Effector memory CD8-positive, alpha-beta T cell (primary cell): ENCODE measurements at regions not wholly inside any gene's neighbourhood (a gene's known extent, or its start where the extent isn't known, plus 50 kb on each side); places are given as distances from the start of the nearest gene placed in this dataset.

Experiments
- ATAC-seq: fragments of 150-1000 bp; cut with Tn5 transposase; replicated peaks from 2 replicates; pipeline ENCODE4 v1.10.0; 2021; ENCODE audit warnings: mild to moderate bottlenecking, moderate library complexity
- DNase-seq, 3 experiments: peaks; one replicate each; pipeline ENCODE4 v3.0.0; 2021
- H3K27ac Mint-ChIP-seq, 2 donors: one replicate each; pipeline ENCODE4 v1.8.0; 2022; ENCODE audit warnings: mild to moderate bottlenecking in 2 of 2, mixed read lengths in 2 of 2, moderate library complexity in 2 of 2
- H3K27me3 Mint-ChIP-seq, 2 donors: one replicate each; pipeline ENCODE4 v1.8.0; 2022; ENCODE audit warnings: mixed read lengths in 2 of 2
- H3K36me3 Mint-ChIP-seq: one replicate; pipeline ENCODE4 v1.8.0; 2022; ENCODE audit warnings: mild to moderate bottlenecking, moderate library complexity, mixed read lengths; ENCODE audit not compliant: insufficient read depth
- H3K4me1 Mint-ChIP-seq, 2 donors: one replicate each; pipeline ENCODE4 v1.8.0; 2022; ENCODE audit warnings: low read depth in 2 of 2, mixed read lengths in 2 of 2
- H3K4me3 Mint-ChIP-seq, 2 donors: one replicate each; pipeline ENCODE4 v1.8.0; 2022; ENCODE audit warnings: mild to moderate bottlenecking in 2 of 2, mixed read lengths in 2 of 2, moderate library complexity in 2 of 2
- H3K9me3 Mint-ChIP-seq, 2 donors: one replicate each; pipeline ENCODE4 v1.8.0; 2022; ENCODE audit warnings: mixed read lengths in 2 of 2

GRCh38 chr9:81388831-81389230 is 300.5 kb downstream of the TLE1 start:
- ATAC-seq: no peak
- no peaks in the 10 kb centered on the region for H3K4me1 Mint-ChIP-seq
- H3K27ac Mint-ChIP-seq: no peak overlapping the region
- peaks cover 0 to 13% of the 10 kb centered on the region in 2 donors for H3K9me3 Mint-ChIP-seq
- H3K4me3 Mint-ChIP-seq: no peak overlapping the region
- DNase-seq: no peak
- H3K27me3 Mint-ChIP-seq: no peaks in the 10 kb centered on the region
- H3K36me3 Mint-ChIP-seq: no peaks in the 10 kb centered on the region

- peaks cover 0 to 13% of the 10 kb centered on the region in 2 donors for H3K9me3 Mint-ChIP-seq
- H3K4me3 Mint-ChIP-seq: no peak overlapping the region
- DNase-seq: no peak
Measured at GRCh38 chr9:81387360-81388106, 301.8 kb downstream of the TLE1 start.

GRCh38 chr9:81384911-81385310 is 304.4 kb downstream of the TLE1 start:
- H3K27me3 Mint-ChIP-seq: no peaks in the 10 kb centered on the region
- H3K4me1 Mint-ChIP-seq: no peaks in the 10 kb centered on the region
- no peak for ATAC-seq
- H3K4me3 Mint-ChIP-seq: no peak overlapping the region
- no peak overlapping the region for H3K27ac Mint-ChIP-seq
- peaks cover 0 to 10% of the 10 kb centered on the region in 2 donors for H3K9me3 Mint-ChIP-seq
- no peak for DNase-seq
- H3K36me3 Mint-ChIP-seq: no peaks in the 10 kb centered on the region

More at GRCh38 chr9:81387360-81388106, 301.8 kb downstream of the TLE1 start:
- ATAC-seq: no peak
- Mint-ChIP-seq H3K36me3 (no peaks in the 10 kb centered on the region), H3K27me3 (no peaks in the 10 kb centered on the region), H3K4me1 (no peaks in the 10 kb centered on the region), H3K27ac (no peak overlapping the region)

- no peak for DNase-seq
- Mint-ChIP-seq H3K27me3 (no peaks in the 10 kb centered on the region), H3K9me3 (peaks cover 0 to 7% of the 10 kb centered on the region in 2 donors), H3K27ac (no peak overlapping the region), H3K4me3 (no peak overlapping the region), H3K36me3 (no peaks in the 10 kb centered on the region), H3K4me1 (no peaks in the 10 kb centered on the region)
- no peak for ATAC-seq
Measured at GRCh38 chr9:81382281-81382680, 307.1 kb downstream of the TLE1 start.

- no peak overlapping the region for H3K27ac Mint-ChIP-seq
- H3K9me3 Mint-ChIP-seq: peaks cover 0 to 6% of the 10 kb centered on the region in 2 donors
- H3K36me3 Mint-ChIP-seq: no peaks in the 10 kb centered on the region
- no peak for ATAC-seq
- DNase-seq: no peak
- H3K4me3 Mint-ChIP-seq: no peak overlapping the region
- no peaks in the 10 kb centered on the region for H3K27me3 Mint-ChIP-seq
- no peaks in the 10 kb centered on the region for H3K4me1 Mint-ChIP-seq
Measured at GRCh38 chr9:81381694-81382093, 307.7 kb downstream of the TLE1 start.

GRCh38 chr9:81380504-81381359 is 308.6 kb downstream of the TLE1 start:
- Mint-ChIP-seq H3K4me3 (no peak overlapping the region), H3K4me1 (no peaks in the 10 kb centered on the region), H3K27ac (no peak overlapping the region), H3K36me3 (no peaks in the 10 kb centered on the region), H3K27me3 (no peaks in the 10 kb centered on the region), H3K9me3 (peaks cover 0 to 8% of the 10 kb centered on the region in 2 donors)
- ATAC-seq: no peak
- DNase-seq: no peak

- Mint-ChIP-seq H3K4me1 (peaks cover 0 to 1% of the 10 kb centered on the region in 2 donors), H3K9me3 (peaks cover 0 to 5% of the 10 kb centered on the region in 2 donors), H3K27me3 (no peaks in the 10 kb centered on the region), H3K27ac (no peak overlapping the region), H3K36me3 (no peaks in the 10 kb centered on the region), H3K4me3 (no peak overlapping the region)
- DNase-seq (no peak), ATAC-seq (no peak)
Measured at GRCh38 chr9:81379655-81380054, 309.7 kb downstream of the TLE1 start.

GRCh38 chr9:81377921-81378320 is 311.4 kb downstream of the TLE1 start:
- H3K27ac Mint-ChIP-seq: no peak overlapping the region
- H3K36me3 Mint-ChIP-seq: no peaks in the 10 kb centered on the region
- ATAC-seq (no peak), DNase-seq (no peak)
- H3K9me3 Mint-ChIP-seq: peaks cover 0 to 5% of the 10 kb centered on the region in 2 donors
- peaks cover 0 to 1% of the 10 kb centered on the region in 2 donors for H3K4me1 Mint-ChIP-seq
- H3K4me3 Mint-ChIP-seq: no peak overlapping the region
- H3K27me3 Mint-ChIP-seq: no peaks in the 10 kb centered on the region

- Mint-ChIP-seq H3K27ac (no peak overlapping the region), H3K9me3 (peaks cover 0 to 5% of the 10 kb centered on the region in 2 donors), H3K4me1 (peaks cover 0 to 1% of the 10 kb centered on the region in 2 donors), H3K4me3 (no peak overlapping the region), H3K36me3 (no peaks in the 10 kb centered on the region), H3K27me3 (no peaks in the 10 kb centered on the region)
- no peak for ATAC-seq
- no peak for DNase-seq
Measured at GRCh38 chr9:81377320-81377719, 312.0 kb downstream of the TLE1 start.

- Mint-ChIP-seq H3K36me3 (no peaks in the 10 kb centered on the region), H3K27me3 (no peaks in the 10 kb centered on the region), H3K9me3 (peaks cover 0 to 2% of the 10 kb centered on the region in 2 donors), H3K4me1 (peaks cover 0 to 1% of the 10 kb centered on the region in 2 donors), H3K27ac (no peak overlapping the region), H3K4me3 (no peak overlapping the region)
- no peak for DNase-seq
- ATAC-seq: no peak
Measured at GRCh38 chr9:81375187-81376100, 313.9 kb downstream of the TLE1 start.

- H3K36me3 Mint-ChIP-seq: no peaks in the 10 kb centered on the region
- H3K4me3 Mint-ChIP-seq: no peak overlapping the region
- ATAC-seq: no peak
- no peak overlapping the region for H3K27ac Mint-ChIP-seq
- H3K4me1 Mint-ChIP-seq: peaks cover 0 to 1% of the 10 kb centered on the region in 2 donors
- peaks cover 0 to 4% of the 10 kb centered on the region in 2 donors for H3K9me3 Mint-ChIP-seq
- H3K27me3 Mint-ChIP-seq: no peaks in the 10 kb centered on the region
- no peak for DNase-seq
Measured at GRCh38 chr9:81374459-81375186, 314.7 kb downstream of the TLE1 start.

- no peaks in the 10 kb centered on the region for H3K36me3 Mint-ChIP-seq
- H3K27ac Mint-ChIP-seq: no peak overlapping the region
- H3K9me3 Mint-ChIP-seq: peaks cover 0 to 4% of the 10 kb centered on the region in 2 donors
- no peak for DNase-seq
- H3K27me3 Mint-ChIP-seq: no peaks in the 10 kb centered on the region
- H3K4me3 Mint-ChIP-seq: no peak overlapping the region
- H3K4me1 Mint-ChIP-seq: peaks cover 0 to 1% of the 10 kb centered on the region in 2 donors
- ATAC-seq: no peak
Measured at GRCh38 chr9:81373294-81373693, 316.1 kb downstream of the TLE1 start.
